Neural crest cell (in vitro differentiated cells): ENCODE measurements at regions not wholly inside any gene's neighbourhood (a gene's known extent, or its start where the extent isn't known, plus 50 kb on each side); places are given as distances from the start of the nearest gene placed in this dataset.

Experiments
- DNase-seq: peaks from one replicate; pipeline ENCODE4 v3.0.0; 2021; ENCODE audit warnings: low read depth, mixed read lengths, low spot score
- H3K27ac Mint-ChIP-seq: one replicate; pipeline ENCODE4 v1.8.0; 2021; ENCODE audit warnings: mild to moderate bottlenecking, mixed read lengths; ENCODE audit not compliant: unreplicated experiment
- H3K27me3 Mint-ChIP-seq: 2 replicates; pipeline ENCODE4 v1.8.0; 2021; ENCODE audit warnings: low read depth, mild to moderate bottlenecking, mixed read lengths
- H3K36me3 Mint-ChIP-seq: 2 replicates; pipeline ENCODE4 v1.8.0; 2021; ENCODE audit warnings: low read depth, mild to moderate bottlenecking, mixed read lengths
- H3K4me1 Mint-ChIP-seq: 2 replicates; pipeline ENCODE4 v1.8.0; 2021; ENCODE audit warnings: mixed read lengths
- H3K4me3 Mint-ChIP-seq: one replicate; pipeline ENCODE4 v1.8.0; 2021; ENCODE audit warnings: mild to moderate bottlenecking, mixed read lengths
- H3K9me3 Mint-ChIP-seq: 2 replicates; pipeline ENCODE4 v1.8.0; 2021; ENCODE audit warnings: mixed read lengths
- CTCF ChIP-seq: fragments of 200-600 bp; sonication (generic); conservative IDR thresholded peaks from 2 replicates; pipeline ENCODE4 v1.5.0; 2021; ENCODE audit warnings: antibody characterized with exemption, mild to moderate bottlenecking

DNA sequence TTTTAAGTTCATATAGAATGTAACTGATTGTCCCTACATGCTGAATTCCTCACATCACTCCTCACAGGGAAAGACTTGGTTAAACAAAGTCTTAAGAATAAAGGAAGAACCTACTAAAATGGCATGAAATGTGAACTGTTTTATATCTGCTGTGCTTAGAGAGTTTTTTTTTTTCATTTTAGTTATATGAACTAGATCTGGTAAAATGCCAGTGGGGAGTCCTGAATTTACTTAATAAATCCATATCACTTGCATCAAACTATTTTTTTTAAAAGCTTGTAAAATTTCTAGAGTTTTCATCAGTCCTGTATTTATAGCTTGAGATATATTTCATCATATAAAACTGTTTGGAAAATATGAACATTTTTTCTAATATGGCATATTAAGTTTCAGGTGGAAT is 1528.6 kb downstream of the EFNA5 start:
- no peak overlapping the region for H3K4me3 Mint-ChIP-seq
- TF ChIP-seq CTCF, result no peak
- no peak overlapping the region for H3K27ac Mint-ChIP-seq
- DNase-seq, result no peak
- H3K4me1 Mint-ChIP-seq, result no peaks in the 10 kb centered on the region
- peaks cover 5% of the 10 kb centered on the region for H3K9me3 Mint-ChIP-seq
- no peaks in the 10 kb centered on the region for H3K27me3 Mint-ChIP-seq
- H3K36me3 Mint-ChIP-seq, result peaks cover 2% of the 10 kb centered on the region

DNA sequence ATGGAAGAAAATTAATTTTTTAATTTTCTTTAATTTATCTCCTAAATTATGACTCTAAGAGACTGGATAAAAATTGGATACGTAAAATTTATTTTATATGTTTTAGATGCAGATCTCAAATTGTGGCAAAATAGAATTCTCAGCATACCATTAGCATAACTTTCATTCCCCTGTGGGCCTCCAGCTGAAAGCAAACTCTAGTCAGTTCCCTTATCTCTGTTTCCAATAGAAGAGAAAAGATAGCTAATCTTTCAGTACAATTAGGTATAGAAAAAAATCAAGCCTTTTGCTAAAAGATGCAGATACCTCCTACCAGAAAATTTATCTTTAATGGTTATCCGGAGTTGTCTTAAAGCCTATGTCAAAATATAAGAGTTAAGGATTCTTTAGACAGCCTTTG is 1530.6 kb downstream of the EFNA5 start:
- no peaks in the 10 kb centered on the region for H3K4me1 Mint-ChIP-seq
- peaks cover 2% of the 10 kb centered on the region for H3K9me3 Mint-ChIP-seq
- H3K4me3 Mint-ChIP-seq, result no peak overlapping the region

GRCh38 chr5:106136061-106136460 is 1534.7 kb downstream of the EFNA5 start:
- Mint-ChIP-seq H3K27ac (no peak overlapping the region), H3K9me3 (peaks cover 2% of the 10 kb centered on the region), H3K4me1 (no peaks in the 10 kb centered on the region), H3K27me3 (no peaks in the 10 kb centered on the region), H3K36me3 (no peaks in the 10 kb centered on the region), H3K4me3 (no peak overlapping the region)
- TF ChIP-seq CTCF, result no peak
- no peak for DNase-seq

More for the DNA sequence above, 1530.6 kb downstream of the EFNA5 start:
- TF ChIP-seq CTCF, result no peak
- H3K27me3 Mint-ChIP-seq, result no peaks in the 10 kb centered on the region
- no peak overlapping the region for H3K27ac Mint-ChIP-seq
- H3K36me3 Mint-ChIP-seq, result no peaks in the 10 kb centered on the region
- no peak for DNase-seq

DNA sequence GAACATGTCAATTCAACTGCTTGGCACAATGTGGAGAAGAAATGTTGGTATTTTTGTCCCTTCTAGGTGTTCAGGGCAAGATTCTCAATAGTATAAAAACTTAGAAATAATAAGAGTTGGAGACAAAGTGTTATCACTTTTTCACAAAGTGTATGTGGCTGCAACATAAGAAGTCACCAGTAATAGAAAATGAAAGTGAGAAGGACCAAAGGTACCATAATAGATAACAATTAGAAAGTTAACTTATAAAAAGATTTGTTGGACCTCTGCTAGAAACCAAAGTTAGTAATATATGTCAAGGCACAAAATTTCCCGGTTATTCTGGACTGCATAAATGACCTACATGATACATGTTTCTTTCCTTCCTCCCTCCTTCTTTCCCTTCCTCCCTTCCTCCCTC is 1535.3 kb downstream of the EFNA5 start:
- no peak overlapping the region for H3K4me3 Mint-ChIP-seq
- no peak for TF ChIP-seq CTCF
- no peak for DNase-seq
- no peaks in the 10 kb centered on the region for H3K36me3 Mint-ChIP-seq
- H3K9me3 Mint-ChIP-seq, result peaks cover 2% of the 10 kb centered on the region
- no peaks in the 10 kb centered on the region for H3K4me1 Mint-ChIP-seq
- no peaks in the 10 kb centered on the region for H3K27me3 Mint-ChIP-seq
- H3K27ac Mint-ChIP-seq, result no peak overlapping the region

DNA sequence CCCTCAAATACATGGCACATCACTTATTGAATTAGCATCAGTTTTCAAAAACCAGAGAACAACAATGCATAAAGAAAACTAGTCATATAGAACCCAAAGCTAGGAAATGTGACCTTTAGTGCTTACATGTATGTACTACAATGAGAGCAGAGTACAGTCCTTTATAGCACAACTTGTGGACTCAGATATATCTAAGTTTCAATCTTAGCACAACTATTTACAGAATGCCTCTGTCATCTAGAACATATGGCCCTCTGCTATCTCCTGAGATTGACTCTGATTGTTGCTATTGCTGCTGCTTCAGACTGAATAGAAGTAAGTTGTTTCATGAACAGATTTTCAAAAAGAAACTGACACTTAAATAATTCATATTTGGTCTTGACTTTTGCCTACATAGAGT is 1536.2 kb downstream of the EFNA5 start:
- Mint-ChIP-seq H3K4me3 (no peak overlapping the region), H3K27me3 (no peaks in the 10 kb centered on the region), H3K9me3 (peaks cover 2% of the 10 kb centered on the region), H3K36me3 (no peaks in the 10 kb centered on the region), H3K27ac (no peak overlapping the region), H3K4me1 (no peaks in the 10 kb centered on the region)
- DNase-seq, result no peak
- no peak for TF ChIP-seq CTCF

GRCh38 chr5:106127985-106128384 is 1542.8 kb downstream of the EFNA5 start:
- no peak for TF ChIP-seq CTCF
- Mint-ChIP-seq H3K27me3 (no peaks in the 10 kb centered on the region), H3K9me3 (no peaks in the 10 kb centered on the region), H3K27ac (no peak overlapping the region), H3K36me3 (no peaks in the 10 kb centered on the region), H3K4me1 (no peaks in the 10 kb centered on the region), H3K4me3 (no peak overlapping the region)
- DNase-seq, result no peak
